G401.6 (cell line): ENCODE measurements at regions not wholly inside any gene's neighbourhood (a gene's known extent, or its start where the extent isn't known, plus 50 kb on each side); places are given as distances from the start of the nearest gene placed in this dataset.

Experiments
- FAIRE-seq: peaks from 2 replicates; lab custom pipeline; 2012; peaks lifted over from hg19 to GRCh38; lab: Jason Lieb, UNC

DNA sequence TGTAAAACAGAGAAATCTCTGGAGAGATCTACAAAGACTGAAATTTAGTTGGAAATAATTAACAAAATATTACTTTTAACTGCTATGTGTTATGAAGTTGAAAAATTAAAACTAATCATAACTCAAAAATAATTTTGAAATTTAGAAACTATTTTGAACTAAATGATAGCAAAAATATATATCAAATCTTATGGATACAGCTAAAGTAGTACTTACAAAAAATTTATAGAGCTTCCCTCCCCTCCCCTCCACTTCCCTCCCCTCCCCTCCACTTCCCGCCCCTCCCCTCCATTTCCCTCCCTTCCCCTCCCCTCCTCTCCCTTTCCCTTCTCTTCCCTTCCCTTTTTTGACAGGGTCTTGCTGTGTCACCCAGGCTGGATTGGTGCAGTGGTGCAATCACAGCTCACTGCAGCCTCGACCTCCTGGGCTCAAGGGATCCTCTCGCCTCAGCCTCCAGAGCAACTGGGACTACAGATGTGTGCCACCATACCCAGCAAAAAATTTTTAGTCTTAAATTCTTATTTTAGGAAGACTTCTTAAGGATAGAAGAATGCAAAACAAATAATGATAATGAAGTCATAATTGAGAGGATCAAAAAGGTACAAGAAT, 87.2 kb upstream of the RGS17 start:
- no peak for FAIRE-seq

GRCh38 chr6:153216789-153217188, 85.7 kb upstream of the RGS17 start:
- FAIRE-seq, result no peak

GRCh38 chr6:153215242-153215641, 84.2 kb upstream of the RGS17 start:
- FAIRE-seq, result no peak

GRCh38 chr6:153214436-153214835, 83.4 kb upstream of the RGS17 start:
- no peak for FAIRE-seq

DNA sequence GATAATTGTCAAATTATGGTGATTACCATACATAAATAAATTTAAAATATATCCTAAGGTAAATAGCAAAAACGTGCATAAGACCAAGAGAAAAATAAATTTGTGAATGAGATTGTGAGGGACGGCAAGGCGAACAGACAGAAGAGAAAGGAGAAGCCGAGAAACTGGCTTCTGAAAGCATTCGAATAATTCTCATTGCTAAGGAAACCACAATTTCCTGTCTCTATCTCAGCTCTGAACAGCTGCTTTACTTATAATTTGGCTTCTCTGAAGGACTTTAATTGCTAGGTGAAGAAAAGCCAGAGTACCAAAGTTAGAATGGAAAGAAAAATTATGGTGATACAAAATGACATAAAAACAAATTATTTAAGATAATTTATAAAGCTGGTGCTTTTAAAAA, 79.0 kb upstream of the RGS17 start:
- FAIRE-seq, result no peak

DNA sequence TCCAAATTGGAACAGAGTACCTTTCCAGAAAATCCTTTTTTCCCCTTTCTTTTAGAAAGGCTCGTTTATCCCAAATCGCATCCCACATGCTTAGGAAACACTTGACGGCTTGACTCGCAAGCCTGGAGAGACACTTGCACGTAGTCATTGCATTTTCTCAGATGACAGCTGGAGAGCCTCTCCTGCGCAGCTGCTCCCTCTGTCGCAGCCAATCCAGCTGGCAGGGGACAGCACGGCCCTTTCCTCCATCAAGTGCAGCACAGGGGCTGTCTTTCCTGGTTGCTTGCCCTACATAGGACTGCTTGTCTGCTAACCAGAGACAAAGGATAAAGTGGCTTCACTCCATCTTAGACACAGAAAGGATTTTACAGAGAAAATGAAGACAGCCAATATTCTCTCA, 77.6 kb upstream of the RGS17 start:
- no peak for FAIRE-seq

DNA sequence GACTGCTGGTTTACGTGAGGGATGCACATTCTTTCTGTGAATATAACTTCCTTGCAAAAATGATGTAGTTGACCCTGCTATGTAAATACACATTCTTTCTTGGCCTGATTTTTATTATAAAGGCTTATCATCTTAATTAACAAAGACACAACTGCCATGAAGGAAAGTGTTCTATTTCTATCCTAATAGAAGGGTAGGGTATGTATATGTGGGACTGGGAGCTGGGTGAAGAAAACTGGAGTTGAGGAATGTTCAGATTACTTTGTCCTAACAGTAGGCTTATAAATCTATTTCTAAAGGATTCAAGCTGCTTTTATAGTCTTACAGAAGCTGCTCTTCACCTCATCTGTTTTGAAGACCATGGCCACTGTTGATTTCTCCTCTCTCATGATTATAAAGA, 76.5 kb upstream of the RGS17 start:
- FAIRE-seq, result no peak

- FAIRE-seq, result no peak
Observed at GRCh38 chr6:153207006-153207405, 75.9 kb upstream of the RGS17 start.

- FAIRE-seq, result no peak
Observed at GRCh38 chr6:153192943-153193885, 62.1 kb upstream of the RGS17 start.

- no peak for FAIRE-seq
Observed at GRCh38 chr6:153183925-153184324, 52.8 kb upstream of the RGS17 start.
